ENCODE measurements at regions not wholly inside any gene's neighbourhood (a gene's known extent, or its start where the extent isn't known, plus 50 kb on each side); places are given as distances from the start of the nearest gene placed in this dataset.
A peak's percentile ranks its signal among the peaks of the same experiment; 100 is the strongest.

GRCh38 chr13:76634431-76635191, 251.6 kb downstream of the KCTD12 start:
- Histone ChIP-seq H3K4me3 (ENCODE audit: low read depth in 1 of 3, low read length in 3 of 3) (no peak overlapping the region), H3K9ac (ENCODE audit: low read depth in 1 of 2, low read length in 2 of 2) (no peak overlapping the region), H3K27ac (ENCODE audit: low read depth in 1 of 2, low read length in 2 of 2) (no peak overlapping the region), H3K9me3 (ENCODE audit: control insufficient read depth in 4 of 4, low read length in 3 of 4) (no peaks in the 10 kb centered on the region), H3K4me1 (ENCODE audit: control insufficient read depth in 4 of 4, insufficient read depth in 4 of 4, low read length in 3 of 4) (no peaks in the 10 kb centered on the region), H3K27me3 (ENCODE audit: control insufficient read depth in 4 of 4, insufficient read depth in 4 of 4, low read length in 3 of 4) (peaks cover 0 to 3% (median 0%) of the 10 kb centered on the region in 4 donors), H3K36me3 (ENCODE audit: control insufficient read depth in 4 of 4, insufficient read depth in 3 of 4, low read depth in 1 of 4, low read length in 3 of 4) (no peaks in the 10 kb centered on the region)
- DNase-seq (ENCODE audit: low spot score) = no peak
- TF ChIP-seq RXRA (IDR thresholded peaks at IDR 0.05) = no peak
- TF ChIP-seq, protein P1, sequence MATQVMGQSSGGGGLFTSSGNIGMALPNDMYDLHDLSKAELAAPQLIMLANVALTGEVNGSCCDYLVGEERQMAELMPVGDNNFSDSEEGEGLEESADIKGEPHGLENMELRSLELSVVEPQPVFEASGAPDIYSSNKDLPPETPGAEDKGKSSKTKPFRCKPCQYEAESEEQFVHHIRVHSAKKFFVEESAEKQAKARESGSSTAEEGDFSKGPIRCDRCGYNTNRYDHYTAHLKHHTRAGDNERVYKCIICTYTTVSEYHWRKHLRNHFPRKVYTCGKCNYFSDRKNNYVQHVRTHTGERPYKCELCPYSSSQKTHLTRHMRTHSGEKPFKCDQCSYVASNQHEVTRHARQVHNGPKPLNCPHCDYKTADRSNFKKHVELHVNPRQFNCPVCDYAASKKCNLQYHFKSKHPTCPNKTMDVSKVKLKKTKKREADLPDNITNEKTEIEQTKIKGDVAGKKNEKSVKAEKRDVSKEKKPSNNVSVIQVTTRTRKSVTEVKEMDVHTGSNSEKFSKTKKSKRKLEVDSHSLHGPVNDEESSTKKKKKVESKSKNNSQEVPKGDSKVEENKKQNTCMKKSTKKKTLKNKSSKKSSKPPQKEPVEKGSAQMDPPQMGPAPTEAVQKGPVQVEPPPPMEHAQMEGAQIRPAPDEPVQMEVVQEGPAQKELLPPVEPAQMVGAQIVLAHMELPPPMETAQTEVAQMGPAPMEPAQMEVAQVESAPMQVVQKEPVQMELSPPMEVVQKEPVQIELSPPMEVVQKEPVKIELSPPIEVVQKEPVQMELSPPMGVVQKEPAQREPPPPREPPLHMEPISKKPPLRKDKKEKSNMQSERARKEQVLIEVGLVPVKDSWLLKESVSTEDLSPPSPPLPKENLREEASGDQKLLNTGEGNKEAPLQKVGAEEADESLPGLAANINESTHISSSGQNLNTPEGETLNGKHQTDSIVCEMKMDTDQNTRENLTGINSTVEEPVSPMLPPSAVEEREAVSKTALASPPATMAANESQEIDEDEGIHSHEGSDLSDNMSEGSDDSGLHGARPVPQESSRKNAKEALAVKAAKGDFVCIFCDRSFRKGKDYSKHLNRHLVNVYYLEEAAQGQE (IDR thresholded peaks at IDR 0.05) = no peak
- TF ChIP-seq JUND (IDR thresholded peaks at IDR 0.05) = no peak
- no peak for TF ChIP-seq NR2F2 (IDR thresholded peaks at IDR 0.05)
- 64% methylated on average over 6 of the region's 6 CpGs for WGBS

DNA sequence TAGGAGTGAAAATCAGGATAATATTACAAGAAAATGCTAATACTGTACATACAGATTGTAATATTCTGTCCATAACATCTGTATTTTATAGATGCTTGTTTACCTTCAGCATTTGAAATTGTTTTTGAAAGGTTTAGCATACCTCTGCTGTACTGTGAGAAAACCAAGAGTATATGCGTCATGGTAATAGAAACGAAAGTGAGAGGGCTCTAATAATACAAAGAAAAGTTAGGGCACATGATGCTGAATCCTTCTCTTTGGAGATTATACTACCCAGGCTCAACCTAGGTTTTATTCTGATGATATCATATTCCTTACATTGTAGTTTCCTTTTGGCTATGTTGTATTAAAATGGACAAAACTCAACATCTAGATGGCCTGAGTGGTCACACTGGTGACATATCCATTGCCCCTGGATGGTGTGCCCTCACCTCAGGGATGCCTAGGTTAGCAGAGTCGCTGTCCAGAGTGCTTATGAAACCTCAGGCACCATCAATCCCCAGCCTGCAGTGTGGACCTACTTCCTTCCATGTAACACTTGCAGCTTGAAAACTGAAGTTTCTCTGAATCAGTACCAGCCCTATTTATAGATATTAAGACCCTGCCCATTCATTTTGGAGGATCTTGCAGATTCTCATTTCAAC, 253.7 kb downstream of the KCTD12 start:
- Histone ChIP-seq H3K27me3 (ENCODE audit: control insufficient read depth in 4 of 4, insufficient read depth in 4 of 4, low read length in 3 of 4) (peaks cover 0 to 3% (median 0%) of the 10 kb centered on the region in 4 donors), H3K9ac (ENCODE audit: low read depth in 1 of 2, low read length in 2 of 2) (no peak overlapping the region), H3K4me3 (ENCODE audit: low read depth in 1 of 3, low read length in 3 of 3) (no peak overlapping the region), H3K9me3 (ENCODE audit: control insufficient read depth in 4 of 4, low read length in 3 of 4) (no peaks in the 10 kb centered on the region), H3K36me3 (ENCODE audit: control insufficient read depth in 4 of 4, insufficient read depth in 3 of 4, low read depth in 1 of 4, low read length in 3 of 4) (no peaks in the 10 kb centered on the region), H3K4me1 (ENCODE audit: control insufficient read depth in 4 of 4, insufficient read depth in 4 of 4, low read length in 3 of 4) (no peaks in the 10 kb centered on the region), H3K27ac (ENCODE audit: low read depth in 1 of 2, low read length in 2 of 2) (no peak overlapping the region)
- 58% methylated on average over 3 of the region's 3 CpGs for WGBS
- TF ChIP-seq FOXA2 (IDR thresholded peaks at IDR 0.05) (no peak), GABPA (IDR thresholded peaks at IDR 0.05 in 1 of 2, conservative IDR thresholded peaks at IDR 0.05 in 1 of 2) (no peak), HNF4A (conservative IDR thresholded peaks at IDR 0.05) (no peak), TAF1 (conservative IDR thresholded peaks at IDR 0.05) (no peak), RXRA (IDR thresholded peaks at IDR 0.05) (no peak), YY1 (IDR thresholded peaks at IDR 0.05) (no peak)
- TF ChIP-seq, protein P1 (IDR thresholded peaks at IDR 0.05) = peak; percentile 69
- TF ChIP-seq, protein P2, sequence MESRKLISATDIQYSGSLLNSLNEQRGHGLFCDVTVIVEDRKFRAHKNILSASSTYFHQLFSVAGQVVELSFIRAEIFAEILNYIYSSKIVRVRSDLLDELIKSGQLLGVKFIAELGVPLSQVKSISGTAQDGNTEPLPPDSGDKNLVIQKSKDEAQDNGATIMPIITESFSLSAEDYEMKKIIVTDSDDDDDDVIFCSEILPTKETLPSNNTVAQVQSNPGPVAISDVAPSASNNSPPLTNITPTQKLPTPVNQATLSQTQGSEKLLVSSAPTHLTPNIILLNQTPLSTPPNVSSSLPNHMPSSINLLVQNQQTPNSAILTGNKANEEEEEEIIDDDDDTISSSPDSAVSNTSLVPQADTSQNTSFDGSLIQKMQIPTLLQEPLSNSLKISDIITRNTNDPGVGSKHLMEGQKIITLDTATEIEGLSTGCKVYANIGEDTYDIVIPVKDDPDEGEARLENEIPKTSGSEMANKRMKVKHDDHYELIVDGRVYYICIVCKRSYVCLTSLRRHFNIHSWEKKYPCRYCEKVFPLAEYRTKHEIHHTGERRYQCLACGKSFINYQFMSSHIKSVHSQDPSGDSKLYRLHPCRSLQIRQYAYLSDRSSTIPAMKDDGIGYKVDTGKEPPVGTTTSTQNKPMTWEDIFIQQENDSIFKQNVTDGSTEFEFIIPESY (IDR thresholded peaks at IDR 0.05) = no peak
- no peak for DNase-seq (ENCODE audit: low spot score)

Data from liver (tissue), 7 donors.